Glutamatergic neuron (in vitro differentiated cells): ENCODE measurements at regions not wholly inside any gene's neighbourhood (a gene's known extent, or its start where the extent isn't known, plus 50 kb on each side); places are given as distances from the start of the nearest gene placed in this dataset.

Experiments
- DNase-seq: peaks from one replicate; pipeline ENCODE4 v3.0.0; 2022
- H3K27ac Mint-ChIP-seq: one replicate; pipeline ENCODE4 v1.8.0; 2020; ENCODE audit warnings: mild to moderate bottlenecking, mixed read lengths, inconsistent platforms; ENCODE audit not compliant: unreplicated experiment
- H3K27me3 Mint-ChIP-seq: one replicate; pipeline ENCODE4 v1.8.0; 2020; ENCODE audit warnings: mild to moderate bottlenecking, moderate library complexity, mixed read lengths, inconsistent platforms; ENCODE audit not compliant: unreplicated experiment
- H3K36me3 Mint-ChIP-seq: one replicate; pipeline ENCODE4 v1.8.0; 2020; ENCODE audit warnings: mild to moderate bottlenecking, mixed read lengths, inconsistent platforms; ENCODE audit not compliant: unreplicated experiment
- H3K4me1 Mint-ChIP-seq: one replicate; pipeline ENCODE4 v1.8.0; 2020; ENCODE audit warnings: mild to moderate bottlenecking, low read depth, mixed read lengths, inconsistent platforms; ENCODE audit not compliant: unreplicated experiment
- H3K4me3 Mint-ChIP-seq: one replicate; pipeline ENCODE4 v1.8.0; 2020; ENCODE audit warnings: mild to moderate bottlenecking, mixed read lengths, inconsistent platforms; ENCODE audit not compliant: unreplicated experiment
- H3K9me3 Mint-ChIP-seq: one replicate; pipeline ENCODE4 v1.8.0; 2020; ENCODE audit warnings: mild to moderate bottlenecking, moderate library complexity, mixed read lengths, inconsistent platforms; ENCODE audit not compliant: unreplicated experiment
- TF ChIP-seq, protein P1 (sequence below): fragments of 200-600 bp; sonication (generic); IDR thresholded peaks from one replicate; pipeline ENCODE4 v1.5.0; 2021; ENCODE audit not compliant: partially characterized antibody, unreplicated experiment

DNA sequence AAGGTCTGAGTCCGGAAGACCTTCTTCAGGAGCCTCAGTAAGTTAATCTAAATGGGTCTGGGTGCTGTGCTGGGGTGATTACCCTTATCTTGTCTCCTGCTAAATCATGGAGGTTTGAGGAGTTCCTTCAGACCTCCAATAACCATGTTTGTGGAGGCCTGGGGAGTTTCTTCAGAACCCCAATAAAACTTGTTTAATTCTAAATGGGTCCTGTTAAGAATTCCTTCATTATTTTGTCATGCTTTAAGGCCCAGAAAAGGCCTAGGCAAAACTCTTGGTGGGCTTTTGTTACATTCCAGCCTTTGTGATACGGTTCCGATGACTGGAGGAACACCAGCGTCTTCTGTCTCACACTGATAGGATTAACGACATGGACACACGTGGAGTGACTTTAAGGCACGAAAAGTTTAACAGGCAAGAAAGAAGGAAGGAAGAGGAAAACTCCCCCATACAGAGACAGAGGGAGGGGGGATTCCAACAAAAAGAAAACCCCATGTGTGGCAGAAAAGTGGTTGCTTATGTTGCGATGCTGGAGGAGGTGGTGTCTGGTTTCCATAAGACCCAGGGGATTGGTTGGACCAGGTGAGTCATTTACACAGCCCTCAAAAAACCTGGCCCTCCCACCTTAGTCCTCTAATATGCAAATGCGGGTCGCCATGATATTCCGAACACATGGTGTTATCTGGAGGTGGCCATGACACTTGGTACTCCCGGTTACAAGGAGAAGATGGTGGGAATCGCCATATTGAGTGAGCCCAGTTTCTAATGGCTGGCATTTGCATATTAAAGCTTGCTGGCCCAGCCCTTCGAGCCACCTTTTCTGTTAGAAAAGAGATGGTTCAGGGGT lies 72.6 kb upstream of the MFGE8 start:
- no peak overlapping the region for H3K4me3 Mint-ChIP-seq
- H3K4me1 Mint-ChIP-seq: peaks cover 9% of the 10 kb centered on the region
- H3K36me3 Mint-ChIP-seq: no peaks in the 10 kb centered on the region
- H3K27me3 Mint-ChIP-seq: peaks cover 3% of the 10 kb centered on the region
- no peaks in the 10 kb centered on the region for H3K9me3 Mint-ChIP-seq
- TF ChIP-seq, protein P1, sequence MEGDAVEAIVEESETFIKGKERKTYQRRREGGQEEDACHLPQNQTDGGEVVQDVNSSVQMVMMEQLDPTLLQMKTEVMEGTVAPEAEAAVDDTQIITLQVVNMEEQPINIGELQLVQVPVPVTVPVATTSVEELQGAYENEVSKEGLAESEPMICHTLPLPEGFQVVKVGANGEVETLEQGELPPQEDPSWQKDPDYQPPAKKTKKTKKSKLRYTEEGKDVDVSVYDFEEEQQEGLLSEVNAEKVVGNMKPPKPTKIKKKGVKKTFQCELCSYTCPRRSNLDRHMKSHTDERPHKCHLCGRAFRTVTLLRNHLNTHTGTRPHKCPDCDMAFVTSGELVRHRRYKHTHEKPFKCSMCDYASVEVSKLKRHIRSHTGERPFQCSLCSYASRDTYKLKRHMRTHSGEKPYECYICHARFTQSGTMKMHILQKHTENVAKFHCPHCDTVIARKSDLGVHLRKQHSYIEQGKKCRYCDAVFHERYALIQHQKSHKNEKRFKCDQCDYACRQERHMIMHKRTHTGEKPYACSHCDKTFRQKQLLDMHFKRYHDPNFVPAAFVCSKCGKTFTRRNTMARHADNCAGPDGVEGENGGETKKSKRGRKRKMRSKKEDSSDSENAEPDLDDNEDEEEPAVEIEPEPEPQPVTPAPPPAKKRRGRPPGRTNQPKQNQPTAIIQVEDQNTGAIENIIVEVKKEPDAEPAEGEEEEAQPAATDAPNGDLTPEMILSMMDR: no peak
- no peak overlapping the region for H3K27ac Mint-ChIP-seq
- DNase-seq: no peak

DNA sequence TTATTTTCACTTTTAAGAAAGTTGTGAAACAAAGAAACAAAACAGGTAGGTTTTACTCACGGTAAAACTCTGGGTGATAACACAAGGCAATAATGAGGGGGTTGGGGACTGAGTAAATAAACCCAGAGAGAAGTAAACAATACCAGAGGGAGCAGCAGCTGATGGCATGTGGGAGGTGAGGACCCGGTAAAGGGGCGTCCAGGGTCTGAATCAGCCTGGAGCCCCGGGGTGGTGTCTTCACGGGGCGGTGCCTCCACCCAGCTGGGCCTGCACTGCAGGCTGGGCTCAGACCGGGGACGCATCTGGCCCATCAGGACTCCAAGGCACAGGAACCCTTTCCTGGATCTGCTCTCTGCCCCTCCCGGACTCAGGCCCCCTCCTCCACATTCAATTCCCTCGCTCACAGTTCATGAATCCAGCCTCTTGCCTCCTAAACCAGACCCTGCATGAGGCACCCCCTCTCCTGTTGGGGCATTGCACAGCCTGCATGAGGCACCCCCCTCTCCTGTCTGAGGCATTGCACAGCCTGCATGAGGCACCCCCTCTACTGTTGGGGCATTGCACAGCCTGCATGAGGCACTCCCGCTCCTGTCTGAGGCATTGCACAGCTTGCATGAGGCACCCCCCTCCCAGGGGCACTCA lies 73.9 kb upstream of the MFGE8 start:
- Mint-ChIP-seq H3K27ac (no peak overlapping the region), H3K27me3 (peaks cover 3% of the 10 kb centered on the region), H3K4me1 (peaks cover 9% of the 10 kb centered on the region), H3K4me3 (no peak overlapping the region), H3K9me3 (no peaks in the 10 kb centered on the region), H3K36me3 (no peaks in the 10 kb centered on the region)
- TF ChIP-seq, protein P1: no peak
- DNase-seq: no peak

DNA sequence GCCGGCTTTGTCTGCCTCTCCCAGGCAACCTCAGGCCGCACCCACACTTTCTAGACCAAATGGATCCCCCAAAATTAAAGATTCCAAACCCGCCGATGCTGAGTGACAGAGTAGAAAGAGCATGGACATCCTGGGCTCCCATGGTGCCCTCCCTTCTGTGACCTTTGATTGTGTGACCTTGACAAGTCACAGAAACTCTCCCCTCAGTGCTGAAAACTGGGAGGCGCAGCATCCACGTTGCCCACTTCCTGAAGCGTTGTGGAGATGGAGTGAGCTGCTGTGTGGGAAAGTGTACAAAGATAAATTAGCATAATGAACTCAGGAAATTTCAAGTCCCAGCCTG lies 74.4 kb upstream of the MFGE8 start:
- Mint-ChIP-seq H3K27ac (no peak overlapping the region), H3K27me3 (peaks cover 3% of the 10 kb centered on the region), H3K9me3 (no peaks in the 10 kb centered on the region), H3K4me3 (no peak overlapping the region), H3K4me1 (peaks cover 9% of the 10 kb centered on the region), H3K36me3 (no peaks in the 10 kb centered on the region)
- no peak for DNase-seq
- TF ChIP-seq, protein P1: no peak

DNA sequence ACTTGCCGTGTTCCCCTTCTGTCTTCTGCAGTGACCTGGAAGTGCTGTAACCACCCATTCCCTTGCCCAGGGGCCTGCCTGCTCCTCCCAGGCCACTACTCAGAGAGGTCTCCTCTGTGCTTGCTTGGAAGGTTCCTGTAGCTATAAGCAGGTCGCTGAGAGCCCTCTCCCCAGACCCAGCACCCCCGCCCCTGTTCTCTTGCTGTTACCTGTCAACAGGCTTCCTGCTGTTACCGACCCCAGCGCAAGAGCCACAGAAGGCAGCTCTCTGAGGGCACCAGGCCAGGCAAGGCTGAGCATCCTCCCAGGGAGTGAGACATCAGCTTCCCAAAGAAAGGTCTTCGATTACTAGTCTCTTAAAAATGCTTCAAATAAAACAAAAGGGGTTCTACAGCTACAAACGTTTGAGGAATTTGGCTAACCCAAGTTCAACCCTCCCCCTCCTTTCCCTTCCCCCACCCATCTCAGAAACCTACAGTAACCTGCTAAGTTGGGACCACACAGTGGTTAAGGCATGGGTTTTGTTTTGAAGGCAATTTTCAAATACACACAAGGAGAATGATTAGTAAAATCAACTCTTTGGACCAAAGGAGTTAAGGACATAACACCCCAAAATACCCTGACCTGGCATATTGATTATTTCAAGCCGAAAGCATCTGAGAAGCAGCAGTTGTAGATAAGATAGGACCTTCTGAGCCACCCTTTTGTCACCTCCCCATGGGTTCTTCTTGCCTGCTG lies 74.9 kb upstream of the MFGE8 start:
- peaks cover 1% of the 10 kb centered on the region for H3K27me3 Mint-ChIP-seq
- H3K4me1 Mint-ChIP-seq: peaks cover 7% of the 10 kb centered on the region
- H3K27ac Mint-ChIP-seq: no peak overlapping the region
- H3K36me3 Mint-ChIP-seq: no peaks in the 10 kb centered on the region
- H3K9me3 Mint-ChIP-seq: no peaks in the 10 kb centered on the region
- TF ChIP-seq, protein P1: no peak
- no peak for DNase-seq
- H3K4me3 Mint-ChIP-seq: no peak overlapping the region
